H9 (cell line): ENCODE measurements at regions not wholly inside any gene's neighbourhood (a gene's known extent, or its start where the extent isn't known, plus 50 kb on each side); places are given as distances from the start of the nearest gene placed in this dataset.

Experiments used
- DNase-seq: peaks from one replicate; pipeline ENCODE4 v3.0.0-alpha.2; 2017
- H2AFZ ChIP-seq: one replicate; pipeline ENCODE4 v1.6.1; 2013; ENCODE audit warnings: mild to moderate bottlenecking, low read length, control low read depth, moderate library complexity
- H2AK5ac ChIP-seq: 2 replicates; pipeline ENCODE4 v1.6.1; 2013; ENCODE audit warnings: low read length, control low read depth, mixed read lengths; ENCODE audit not compliant: insufficient read length
- H2BK120ac ChIP-seq: one replicate; pipeline ENCODE4 v1.6.1; 2013; ENCODE audit warnings: low read depth, mild to moderate bottlenecking, low read length, control low read depth, inconsistent platforms; ENCODE audit not compliant: poor library complexity, severe bottlenecking
- H2BK12ac ChIP-seq: 2 replicates; pipeline ENCODE4 v1.6.1; 2013; ENCODE audit warnings: low read length, control low read depth, mixed read lengths, low read depth; ENCODE audit not compliant: insufficient read length
- H2BK15ac ChIP-seq: 2 replicates; pipeline ENCODE4 v1.6.1; 2013; ENCODE audit warnings: low read depth, low read length, control low read depth
- H2BK20ac ChIP-seq: one replicate; pipeline ENCODE4 v1.6.1; 2013; ENCODE audit warnings: low read depth, mild to moderate bottlenecking, low read length, control low read depth, inconsistent platforms; ENCODE audit not compliant: poor library complexity, severe bottlenecking
- H2BK5ac ChIP-seq: 2 replicates; pipeline ENCODE4 v1.6.1; 2013; ENCODE audit warnings: low read length, control low read depth, mixed read lengths; ENCODE audit not compliant: insufficient read length
- H3K14ac ChIP-seq: 2 replicates; pipeline ENCODE4 v1.6.1; 2013; ENCODE audit warnings: low read length, control low read depth; ENCODE audit not compliant: insufficient read depth
- H3K18ac ChIP-seq: 2 replicates; pipeline ENCODE4 v1.6.1; 2013; ENCODE audit warnings: low read depth, mild to moderate bottlenecking, mixed read lengths, low read length, control low read depth; ENCODE audit not compliant: insufficient read length
- H3K23ac ChIP-seq: 2 replicates; pipeline ENCODE4 v1.6.1; 2013; ENCODE audit warnings: low read length, control low read depth, mixed read lengths, low read depth; ENCODE audit not compliant: insufficient read length
- H3K23me2 ChIP-seq: 2 replicates; pipeline ENCODE4 v1.6.1; 2013; ENCODE audit warnings: low read depth, mild to moderate bottlenecking, mixed read lengths, low read length, control low read depth; ENCODE audit not compliant: insufficient read length, poor library complexity, severe bottlenecking
- H3K27ac ChIP-seq: 2 replicates; pipeline ENCODE4 v1.5.1; 2013; ENCODE audit warnings: low read length, control low read depth, mixed read lengths, low read depth; ENCODE audit not compliant: insufficient read length
- H3K27me3 ChIP-seq: 2 replicates; pipeline ENCODE4 v1.6.1; 2013; ENCODE audit warnings: low read length, control low read depth, inconsistent platforms; ENCODE audit not compliant: insufficient read depth
- H3K4ac ChIP-seq: 2 replicates; pipeline ENCODE4 v1.6.1; 2013; ENCODE audit warnings: low read depth, mild to moderate bottlenecking, control low read depth, inconsistent platforms, low read length, moderate library complexity
- H3K4me1 ChIP-seq: 2 replicates; pipeline ENCODE4 v1.6.1; 2013; ENCODE audit warnings: low read length, control low read depth, inconsistent platforms; ENCODE audit not compliant: insufficient read depth
- H3K4me2 ChIP-seq: 2 replicates; pipeline ENCODE4 v1.6.1; 2013; ENCODE audit warnings: low read length, control low read depth, mixed read lengths; ENCODE audit not compliant: insufficient read length, insufficient read depth
- H3K56ac ChIP-seq: 2 replicates; pipeline ENCODE4 v1.6.1; 2013; ENCODE audit warnings: low read depth, mild to moderate bottlenecking, mixed read lengths, low read length, control low read depth; ENCODE audit not compliant: insufficient read length
- H3K79me1 ChIP-seq: 2 replicates; pipeline ENCODE4 v1.6.1; 2013; ENCODE audit warnings: low read depth, mild to moderate bottlenecking, moderate library complexity, low read length, control low read depth, inconsistent platforms; ENCODE audit not compliant: insufficient read depth, poor library complexity, severe bottlenecking
- H3K79me2 ChIP-seq: 2 replicates; pipeline ENCODE4 v1.6.1; 2013; ENCODE audit warnings: low read length, control low read depth, inconsistent platforms; ENCODE audit not compliant: insufficient read depth
- H3K9ac ChIP-seq: 2 replicates; pipeline ENCODE4 v1.6.1; 2013; ENCODE audit warnings: low read length, control low read depth, mixed read lengths; ENCODE audit not compliant: insufficient read length; ENCODE audit errors: extremely low read depth
- H3K9me3 ChIP-seq: one replicate; pipeline ENCODE4 v1.6.1; 2013; ENCODE audit warnings: low read depth, low read length, inconsistent platforms; ENCODE audit not compliant: control insufficient read depth
- H3T11ph ChIP-seq: one replicate; pipeline ENCODE4 v1.6.1; 2013; ENCODE audit warnings: mild to moderate bottlenecking, low read length, control low read depth, inconsistent platforms
- H4K20me1 ChIP-seq: one replicate; pipeline ENCODE4 v1.6.1; 2013; ENCODE audit not compliant: control insufficient read depth, insufficient read length, insufficient read depth
- H4K5ac ChIP-seq: 2 replicates; pipeline ENCODE4 v1.6.1; 2013; ENCODE audit warnings: low read depth, mild to moderate bottlenecking, mixed read lengths, low read length, control low read depth; ENCODE audit not compliant: insufficient read length
- H4K8ac ChIP-seq: replicated peaks from 2 replicates; pipeline ENCODE4 v1.6.1; 2013; ENCODE audit warnings: low read length, control low read depth, mixed read lengths, low read depth; ENCODE audit not compliant: insufficient read length
- H4K91ac ChIP-seq: 2 replicates; pipeline ENCODE4 v1.6.1; 2013; ENCODE audit warnings: low read depth, mild to moderate bottlenecking, moderate library complexity, mixed read lengths, low read length, control low read depth; ENCODE audit not compliant: insufficient read length
- H3K27ac Mint-ChIP-seq, 3 experiments: 2 replicates in 2 of 3; 3 replicates in 1 of 3; pipeline ENCODE4 v1.8.0; 2020 to 2021; ENCODE audit warnings: mixed read lengths in 3 of 3, mild to moderate bottlenecking in 1 of 3, moderate library complexity in 1 of 3
- H3K27me3 Mint-ChIP-seq: 2 replicates; pipeline ENCODE4 v1.8.0; 2021; ENCODE audit warnings: low read depth, mild to moderate bottlenecking, moderate library complexity, mixed read lengths
- H3K36me3 Mint-ChIP-seq, 3 experiments: 2 replicates in 2 of 3; 3 replicates in 1 of 3; pipeline ENCODE4 v1.8.0; 2020 to 2021; ENCODE audit warnings: low read depth in 3 of 3, mixed read lengths in 3 of 3; ENCODE audit not compliant: insufficient read depth in 1 of 3
- H3K4me1 Mint-ChIP-seq, 2 experiments: 2 replicates each; pipeline ENCODE4 v1.8.0; 2020; ENCODE audit warnings: mixed read lengths in 2 of 2
- H3K4me3 Mint-ChIP-seq, 2 experiments: 2 replicates in 1 of 2; 3 replicates in 1 of 2; pipeline ENCODE4 v1.8.0; 2020 to 2021; ENCODE audit warnings: mild to moderate bottlenecking in 2 of 2, mixed read lengths in 2 of 2, moderate library complexity in 1 of 2
- H3K9me3 Mint-ChIP-seq, 2 experiments: 2 replicates in 1 of 2; 3 replicates in 1 of 2; pipeline ENCODE4 v1.8.0; 2020; ENCODE audit warnings: mild to moderate bottlenecking in 2 of 2, mixed read lengths in 2 of 2, moderate library complexity in 1 of 2
- CTCF ChIP-seq: fragments of 200-600 bp; sonication (generic); conservative IDR thresholded peaks from 3 replicates; pipeline ENCODE4 v1.8.0; 2021; ENCODE audit warnings: antibody characterized with exemption, mild to moderate bottlenecking
- WGBS: extraction: QIAGEN DNeasy Blood & Tissue Kit; methylation state at CpG from one replicate; pipeline ENCODE4 v1.1.7; 2013; ENCODE audit warnings: missing lambda C conversion rate, low lambda C conversion rate, mixed read lengths; ENCODE audit not compliant: insufficient read length; ENCODE audit errors: extremely low coverage; 5-methylcytosine and 5-hydroxymethylcytosine counted together

GRCh38 chr20:19937218-19937617 lies 79.9 kb upstream of the NAA20 start:
- no peak overlapping the region for H4K8ac ChIP-seq
- no peaks in the 10 kb centered on the region for H3K27me3 ChIP-seq
- no peak overlapping the region for H4K5ac ChIP-seq
- H3K9me3 ChIP-seq, result no peaks in the 10 kb centered on the region
- H2AFZ ChIP-seq, result no peak overlapping the region
- H4K91ac ChIP-seq, result no peak overlapping the region
- H3K14ac ChIP-seq, result no peak overlapping the region
- H3K23ac ChIP-seq, result no peak overlapping the region
- H2BK15ac ChIP-seq, result no peak overlapping the region
- no peak overlapping the region for H3K18ac ChIP-seq
- no peak overlapping the region for H3K4ac ChIP-seq
- no peak overlapping the region for H3K27ac Mint-ChIP-seq
- no peak overlapping the region for H3K4me2 ChIP-seq
- H4K20me1 ChIP-seq, result no peaks in the 10 kb centered on the region
- H3K79me2 ChIP-seq, result no peaks in the 10 kb centered on the region
- no peak overlapping the region for H2BK5ac ChIP-seq
- H3K79me1 ChIP-seq, result no peaks in the 10 kb centered on the region
- no peak overlapping the region for H3T11ph ChIP-seq
- H3K23me2 ChIP-seq, result no peaks in the 10 kb centered on the region
- no peak overlapping the region for H3K4me3 Mint-ChIP-seq
- no peak overlapping the region for H2AK5ac ChIP-seq
- no peak overlapping the region for H3K27ac ChIP-seq
- H2BK120ac ChIP-seq, result no peak overlapping the region
- no peak overlapping the region for H2BK20ac ChIP-seq
- DNase-seq, result no peak
- WGBS, result no CpG with 5 or more reads among the region's 11 CpGs
- H3K56ac ChIP-seq, result no peak overlapping the region
- TF ChIP-seq CTCF, result no peak
- no peak overlapping the region for H3K9ac ChIP-seq
- H3K27me3 Mint-ChIP-seq, result no peaks in the 10 kb centered on the region; the same call in 1 of the 2 replicates
- H2BK12ac ChIP-seq, result no peak overlapping the region
- no peaks in the 10 kb centered on the region for H3K9me3 Mint-ChIP-seq
- no peaks in the 10 kb centered on the region for H3K36me3 Mint-ChIP-seq
- peaks cover 9 to 21% of the 10 kb centered on the region in 2 experiments for H3K4me1 Mint-ChIP-seq
- H3K4me1 ChIP-seq, result no peaks in the 10 kb centered on the region
